SK-N-MC (cell line): ENCODE measurements at regions not wholly inside any gene's neighbourhood (a gene's known extent, or its start where the extent isn't known, plus 50 kb on each side); places are given as distances from the start of the nearest gene placed in this dataset.

Experiments used
- EZH2 ChIP-seq: fragments of 200-600 bp; sonication (generic); IDR thresholded peaks from one replicate; pipeline ENCODE4 v1.6.1; 2017; ENCODE audit warnings: antibody characterized with exemption
- FOXP2 ChIP-seq: optimal IDR thresholded peaks from 2 replicates; pipeline ENCODE3; 2011; ENCODE audit warnings: mild to moderate bottlenecking, moderate library complexity; ENCODE audit not compliant: insufficient read depth; ENCODE audit errors: extremely low read length, control extremely low read depth
- POLR2AphosphoS5 ChIP-seq: IDR thresholded peaks from 2 replicates; pipeline ENCODE4 v1.6.1; 2012; ENCODE audit warnings: mild to moderate bottlenecking, low read depth, low read length, borderline replicate concordance

GRCh38 chr4:175947117-175947722 lies 118.4 kb upstream of the WDR17 start:
- TF ChIP-seq POLR2AphosphoS5: no peak
- TF ChIP-seq EZH2: no peak
- TF ChIP-seq FOXP2: no peak
